Peyer's patch (tissue), 4 donors: ENCODE measurements at regions not wholly inside any gene's neighbourhood (a gene's known extent, or its start where the extent isn't known, plus 50 kb on each side); places are given as distances from the start of the nearest gene placed in this dataset.

Experiments used
- POLR2A ChIP-seq, 2 donors: fragments of 450-650 bp; IDR thresholded peaks; one replicate each; pipeline ENCODE4 v1.5.1; 2017; ENCODE audit warnings: antibody characterized with exemption in 2 of 2, mild to moderate bottlenecking in 2 of 2, moderate library complexity in 2 of 2
- TF ChIP-seq, protein P1 (sequence below), 6 experiments: fragments of 450-650 bp in 4 of 6; fragments of 200-600 bp in 2 of 6; sonication (generic) in 1 of 6; IDR thresholded peaks; one replicate each; pipeline ENCODE4 v1.5.1; 2017 to 2019; ENCODE audit warnings: antibody characterized with exemption in 6 of 6, mild to moderate bottlenecking in 3 of 6, moderate library complexity in 1 of 6

DNA sequence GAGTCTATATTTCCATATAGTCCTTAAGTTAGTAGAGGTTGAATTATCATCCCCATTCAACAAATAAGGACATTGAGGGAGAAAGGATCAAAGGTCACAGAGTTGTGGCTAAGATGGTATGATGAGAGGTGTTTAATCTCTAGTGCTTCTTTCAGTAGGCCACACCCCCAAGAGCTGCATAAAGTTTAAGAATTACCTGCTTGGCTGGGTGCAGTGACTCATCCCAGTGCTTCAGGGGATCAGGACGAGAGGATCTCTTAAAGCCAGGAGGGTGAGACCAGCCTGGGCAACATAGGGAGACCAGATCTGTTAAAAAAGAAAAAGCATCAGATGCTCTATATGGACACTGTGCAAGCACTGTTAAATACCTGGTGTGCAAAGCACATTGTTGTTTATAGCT, 560.0 kb upstream of the KLHL1 start:
- TF ChIP-seq, protein P1, sequence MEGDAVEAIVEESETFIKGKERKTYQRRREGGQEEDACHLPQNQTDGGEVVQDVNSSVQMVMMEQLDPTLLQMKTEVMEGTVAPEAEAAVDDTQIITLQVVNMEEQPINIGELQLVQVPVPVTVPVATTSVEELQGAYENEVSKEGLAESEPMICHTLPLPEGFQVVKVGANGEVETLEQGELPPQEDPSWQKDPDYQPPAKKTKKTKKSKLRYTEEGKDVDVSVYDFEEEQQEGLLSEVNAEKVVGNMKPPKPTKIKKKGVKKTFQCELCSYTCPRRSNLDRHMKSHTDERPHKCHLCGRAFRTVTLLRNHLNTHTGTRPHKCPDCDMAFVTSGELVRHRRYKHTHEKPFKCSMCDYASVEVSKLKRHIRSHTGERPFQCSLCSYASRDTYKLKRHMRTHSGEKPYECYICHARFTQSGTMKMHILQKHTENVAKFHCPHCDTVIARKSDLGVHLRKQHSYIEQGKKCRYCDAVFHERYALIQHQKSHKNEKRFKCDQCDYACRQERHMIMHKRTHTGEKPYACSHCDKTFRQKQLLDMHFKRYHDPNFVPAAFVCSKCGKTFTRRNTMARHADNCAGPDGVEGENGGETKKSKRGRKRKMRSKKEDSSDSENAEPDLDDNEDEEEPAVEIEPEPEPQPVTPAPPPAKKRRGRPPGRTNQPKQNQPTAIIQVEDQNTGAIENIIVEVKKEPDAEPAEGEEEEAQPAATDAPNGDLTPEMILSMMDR (IDR thresholded peaks at IDR 0.05) = no peak
- no peak for TF ChIP-seq POLR2A (IDR thresholded peaks at IDR 0.05)
